ENCODE measurements at regions not wholly inside any gene's neighbourhood (a gene's known extent, or its start where the extent isn't known, plus 50 kb on each side); places are given as distances from the start of the nearest gene placed in this dataset.
A peak's percentile ranks its signal among the peaks of the same experiment; 100 is the strongest.
"Not testable (repeated sequence)": the region's sequence is repeated elsewhere in the genome, so short reads cannot be mapped to it uniquely, and the experiment has no call there.

- no peak for DNase-seq
Observed at GRCh38 chr4:158122501-158122900, 50.3 kb downstream of the GASK1B start.

- no peak for DNase-seq
Observed at GRCh38 chr4:158121161-158121579, 51.7 kb downstream of the GASK1B start.

- DNase-seq: not testable (repeated sequence)
Observed at GRCh38 chr4:158120645-158121151, 52.1 kb downstream of the GASK1B start.

GRCh38 chr4:158112611-158113010 is 60.2 kb downstream of the GASK1B start:
- DNase-seq: no peak

- DNase-seq: no peak
Observed at GRCh38 chr4:158111241-158111640, 61.6 kb downstream of the GASK1B start.

GRCh38 chr4:158102904-158103303 is 69.9 kb downstream of the GASK1B start:
- DNase-seq: no peak

GRCh38 chr4:158099686-158100085 is 73.1 kb downstream of the GASK1B start:
- DNase-seq: no peak

- DNase-seq: no peak
Observed at GRCh38 chr4:158098802-158099201, 74.0 kb downstream of the GASK1B start.

- DNase-seq: no peak
Observed at GRCh38 chr4:158094413-158095134, 78.3 kb downstream of the GASK1B start.

GRCh38 chr4:158090323-158090722 is 82.5 kb downstream of the GASK1B start:
- no peak for DNase-seq

- DNase-seq: not testable (repeated sequence)
Observed at GRCh38 chr4:158089897-158090296, 82.9 kb downstream of the GASK1B start.

- no peak for DNase-seq
Observed at GRCh38 chr4:158080354-158080753, 92.5 kb downstream of the GASK1B start.

GRCh38 chr4:158079661-158080060 is 93.2 kb downstream of the GASK1B start:
- DNase-seq: peak; percentile 0

- no peak for DNase-seq
Observed at GRCh38 chr4:158077835-158078234, 95.0 kb downstream of the GASK1B start.

- DNase-seq: no peak
Observed at GRCh38 chr4:158074851-158075250, 98.0 kb downstream of the GASK1B start.

- no peak for DNase-seq
Observed at GRCh38 chr4:158071931-158072330, 100.9 kb downstream of the GASK1B start.

- no peak for DNase-seq
Observed at GRCh38 chr4:158068068-158068467, 104.8 kb downstream of the GASK1B start.

GRCh38 chr4:158067646-158068045 is 105.2 kb downstream of the GASK1B start:
- no peak for DNase-seq

GRCh38 chr4:158065603-158066002 is 107.2 kb downstream of the GASK1B start:
- no peak for DNase-seq

GRCh38 chr4:158065176-158065575 is 107.6 kb downstream of the GASK1B start:
- no peak for DNase-seq

- no peak for DNase-seq
Observed at GRCh38 chr4:158056689-158057245, 116.1 kb downstream of the GASK1B start.

- DNase-seq: no peak
Observed at GRCh38 chr4:158055668-158056067, 117.2 kb downstream of the GASK1B start.

GRCh38 chr4:158053801-158054200 is 119.0 kb downstream of the GASK1B start:
- DNase-seq: no peak

GRCh38 chr4:158053086-158053485 is 119.7 kb downstream of the GASK1B start:
- DNase-seq: no peak

Measured in NCI-H146 (cell line).